ENCODE measurements at regions not wholly inside any gene's neighbourhood (a gene's known extent, or its start where the extent isn't known, plus 50 kb on each side); places are given as distances from the start of the nearest gene placed in this dataset.
A peak's percentile ranks its signal among the peaks of the same experiment; 100 is the strongest.

- no peaks in the 10 kb centered on the region for H3K36me3 ChIP-seq (ENCODE audit: control insufficient read depth in 2 of 4, insufficient read depth in 4 of 4, low read length in 3 of 4)
- CTCF ChIA-PET (ENCODE audit: partially characterized antibody), result interaction anchor here (0.6 to 1.6 kb wide), 4 partner anchors 9 to 194 kb away, joined by 3 read pairs; no protein-coding TSS in a partner anchor
- H3K9ac ChIP-seq (replicated peaks in 1 of 4; ENCODE audit: extremely low read depth in 1 of 4, low read depth in 3 of 4, low read length in 3 of 4), result no peak overlapping the region
- H2BK120ac ChIP-seq (replicated peaks; ENCODE audit: low read depth, low read length), result no peak overlapping the region
- POLR2A ChIA-PET (ENCODE audit: partially characterized antibody), result interaction anchor here (0.6 to 1.4 kb wide), 2 partner anchors 41 to 59 kb away, joined by 3 to 4 read pairs; no protein-coding TSS in a partner anchor
- H3K23me2 ChIP-seq (ENCODE audit: low read depth, low read length), result no peaks in the 10 kb centered on the region; the same call in 1 of the 2 replicates
- WGBS, 2 experiments (ENCODE audit: extremely low coverage in 1 of 2, insufficient coverage in 1 of 2, insufficient read length in 1 of 2, insufficient replicate concordance in 2 of 2, low coverage in 1 of 2, low lambda C conversion rate in 2 of 2, missing lambda C conversion rate in 1 of 2), result 75% methylated on average over 9 of the region's 12 CpGs; no CpG with 5 or more reads in 1 of the 2 experiments
- no peak overlapping the region for H2AK5ac ChIP-seq (ENCODE audit: low read depth, low read length)
- H3K4me2 ChIP-seq (ENCODE audit: insufficient read depth in 1 of 2, low read depth in 2 of 2, low read length in 2 of 2), result no peak overlapping the region
- no peak overlapping the region for H2BK20ac ChIP-seq (ENCODE audit: low read length)
- no peak overlapping the region for H4K91ac ChIP-seq (replicated peaks; ENCODE audit: insufficient read length, low read length)
- H2BK12ac ChIP-seq (ENCODE audit: low read depth, low read length), result peak overlapping the region; percentile 75; the same call in 1 of the 2 replicates
- H4K5ac ChIP-seq (ENCODE audit: insufficient read length, low read depth, low read length), result no peak overlapping the region
- H3K79me1 ChIP-seq (ENCODE audit: low read depth, low read length), result no peaks in the 10 kb centered on the region
- H3K14ac ChIP-seq (ENCODE audit: insufficient read length), result no peak overlapping the region
- no peaks in the 10 kb centered on the region for H4K20me1 ChIP-seq (replicated peaks in 1 of 2; ENCODE audit: control insufficient read depth in 1 of 2, insufficient read depth in 2 of 2, low read length in 2 of 2)
- H3K4me1 ChIP-seq (replicated peaks in 1 of 4; ENCODE audit: control insufficient read depth in 3 of 4, insufficient read depth in 4 of 4, low read length in 3 of 4), result peaks cover 0 to 24% (median 18%) of the 10 kb centered on the region in 4 experiments; a peak in 6 of 7 replicates
- DNase-seq (ENCODE audit: low read depth in 1 of 2, low spot score in 2 of 2) (no peak), FAIRE-seq (no peak)
- H3K18ac ChIP-seq (ENCODE audit: extremely low read depth, low read length), result no peak overlapping the region
- H3K79me2 ChIP-seq (ENCODE audit: control insufficient read depth in 1 of 2, insufficient read depth in 2 of 2, low read length in 2 of 2), result no peaks in the 10 kb centered on the region
- H3K4me3 ChIP-seq (ENCODE audit: extremely low read depth in 1 of 4, insufficient read depth in 2 of 4, low read depth in 3 of 4, low read length in 4 of 4), result no peak overlapping the region
- no peak overlapping the region for H3K4ac ChIP-seq (replicated peaks; ENCODE audit: insufficient read length, low read depth, low read length)
- no peak overlapping the region for H3K27ac ChIP-seq (ENCODE audit: low read depth, low read length)
- no peak overlapping the region for H4K8ac ChIP-seq (ENCODE audit: extremely low read depth, insufficient read depth, low read length)
- no peak overlapping the region for H3K56ac ChIP-seq (replicated peaks; ENCODE audit: insufficient read length, low read depth, low read length)
- H3K9me3 ChIP-seq (ENCODE audit: insufficient read depth in 2 of 2, low read depth in 1 of 2, low read length in 1 of 2), result no peaks in the 10 kb centered on the region
- H2AFZ ChIP-seq (ENCODE audit: low read length), result no peak overlapping the region
- no peak overlapping the region for H2BK5ac ChIP-seq (ENCODE audit: low read depth, low read length)
- H3K27me3 ChIP-seq (replicated peaks in 1 of 4; ENCODE audit: control insufficient read depth in 3 of 4, extremely low read depth in 1 of 4, insufficient read depth in 3 of 4, low read length in 3 of 4), result peaks cover 0 to 6% (median 0%) of the 10 kb centered on the region in 4 experiments; a peak in 2 of 7 replicates
- H2BK15ac ChIP-seq (ENCODE audit: low read length), result no peak overlapping the region
- no peak overlapping the region for H3K23ac ChIP-seq (ENCODE audit: insufficient read length)
- no peak for TF ChIP-seq TAF1 (IDR thresholded peaks at IDR 0.05; ENCODE audit: low read depth, low read length)
- TF ChIP-seq CBX8 (IDR thresholded peaks at IDR 0.05; ENCODE audit: borderline replicate concordance, low read depth, low read length), result no peak
- TF ChIP-seq NRF1 (IDR thresholded peaks at IDR 0.05; ENCODE audit: low read depth, low read length), result no peak
- TF ChIP-seq SIX5 (IDR thresholded peaks at IDR 0.05; ENCODE audit: low read depth, low read length), result no peak
- TF ChIP-seq CEBPB (IDR thresholded peaks at IDR 0.05; ENCODE audit: low read depth, low read length), result no peak
- TF ChIP-seq, protein P1, sequence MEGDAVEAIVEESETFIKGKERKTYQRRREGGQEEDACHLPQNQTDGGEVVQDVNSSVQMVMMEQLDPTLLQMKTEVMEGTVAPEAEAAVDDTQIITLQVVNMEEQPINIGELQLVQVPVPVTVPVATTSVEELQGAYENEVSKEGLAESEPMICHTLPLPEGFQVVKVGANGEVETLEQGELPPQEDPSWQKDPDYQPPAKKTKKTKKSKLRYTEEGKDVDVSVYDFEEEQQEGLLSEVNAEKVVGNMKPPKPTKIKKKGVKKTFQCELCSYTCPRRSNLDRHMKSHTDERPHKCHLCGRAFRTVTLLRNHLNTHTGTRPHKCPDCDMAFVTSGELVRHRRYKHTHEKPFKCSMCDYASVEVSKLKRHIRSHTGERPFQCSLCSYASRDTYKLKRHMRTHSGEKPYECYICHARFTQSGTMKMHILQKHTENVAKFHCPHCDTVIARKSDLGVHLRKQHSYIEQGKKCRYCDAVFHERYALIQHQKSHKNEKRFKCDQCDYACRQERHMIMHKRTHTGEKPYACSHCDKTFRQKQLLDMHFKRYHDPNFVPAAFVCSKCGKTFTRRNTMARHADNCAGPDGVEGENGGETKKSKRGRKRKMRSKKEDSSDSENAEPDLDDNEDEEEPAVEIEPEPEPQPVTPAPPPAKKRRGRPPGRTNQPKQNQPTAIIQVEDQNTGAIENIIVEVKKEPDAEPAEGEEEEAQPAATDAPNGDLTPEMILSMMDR (IDR thresholded peaks at IDR 0.05; ENCODE audit: control extremely low read depth in 1 of 3, insufficient read depth in 1 of 3, low read depth in 1 of 3, low read length in 3 of 3), result no peak
These were observed 203.9 kb downstream of the C9orf50 start for GRCh38 chr9:129416821-129417539.
